GM21576 (cell line): ENCODE measurements at regions not wholly inside any gene's neighbourhood (a gene's known extent, or its start where the extent isn't known, plus 50 kb on each side); places are given as distances from the start of the nearest gene placed in this dataset.

Source experiments
- ATAC-seq: cut with Tn5 transposase; IDR thresholded peaks from one replicate; pipeline ENCODE4 v1.9.1; 2021; ENCODE audit warnings: mild to moderate bottlenecking, moderate library complexity; ENCODE audit not compliant: unreplicated experiment

- ATAC-seq = no peak
Observed at GRCh38 chr3:157639756-157640426, 136.7 kb upstream of the VEPH1 start.

GRCh38 chr3:157637866-157638265 is 134.7 kb upstream of the VEPH1 start:
- no peak for ATAC-seq

- ATAC-seq = no peak
Observed at GRCh38 chr3:157633241-157633640, 130.0 kb upstream of the VEPH1 start.

- ATAC-seq = no peak
Observed at GRCh38 chr3:157632075-157632474, 128.9 kb upstream of the VEPH1 start.

DNA sequence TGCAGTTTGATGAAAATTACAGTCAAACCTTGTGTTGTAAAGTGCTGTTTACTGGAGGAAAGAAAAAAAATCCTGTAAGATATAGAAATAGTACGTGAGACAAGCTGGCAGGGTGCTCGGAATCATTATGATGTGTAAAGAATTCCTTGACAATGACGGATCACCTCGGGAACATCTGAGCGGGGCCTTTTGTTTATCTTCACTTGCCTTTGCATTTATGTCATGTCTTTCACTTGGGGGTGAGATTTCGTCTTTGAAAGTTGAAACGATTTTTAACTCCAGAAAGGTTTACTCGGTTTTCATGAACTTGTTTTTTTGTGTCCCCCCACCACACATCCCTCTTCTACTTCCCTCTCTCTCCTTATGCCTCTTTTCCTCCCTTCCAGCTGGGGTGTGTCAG is 128.3 kb upstream of the VEPH1 start:
- no peak for ATAC-seq

- ATAC-seq = no peak
Observed at GRCh38 chr3:157626817-157627216, 123.6 kb upstream of the VEPH1 start.

DNA sequence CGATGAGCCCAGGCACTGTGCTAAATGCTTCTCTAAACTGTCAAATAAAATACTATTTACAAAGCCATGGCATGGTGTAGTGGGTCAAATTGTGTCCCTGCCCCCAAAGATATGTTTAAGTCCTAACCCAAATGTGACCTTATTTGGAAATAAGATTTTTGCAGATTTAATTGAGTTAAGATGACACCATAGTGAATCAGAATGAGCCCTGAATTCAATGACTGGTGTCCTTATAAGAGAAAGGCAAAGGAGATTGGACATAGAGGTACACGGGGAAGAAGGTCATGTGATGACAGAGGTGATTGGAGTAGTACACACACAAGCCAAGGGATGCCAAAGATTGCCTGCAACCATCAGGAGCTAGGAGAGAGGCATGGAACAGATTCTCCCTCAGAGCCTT is 121.6 kb upstream of the VEPH1 start:
- ATAC-seq = no peak

DNA sequence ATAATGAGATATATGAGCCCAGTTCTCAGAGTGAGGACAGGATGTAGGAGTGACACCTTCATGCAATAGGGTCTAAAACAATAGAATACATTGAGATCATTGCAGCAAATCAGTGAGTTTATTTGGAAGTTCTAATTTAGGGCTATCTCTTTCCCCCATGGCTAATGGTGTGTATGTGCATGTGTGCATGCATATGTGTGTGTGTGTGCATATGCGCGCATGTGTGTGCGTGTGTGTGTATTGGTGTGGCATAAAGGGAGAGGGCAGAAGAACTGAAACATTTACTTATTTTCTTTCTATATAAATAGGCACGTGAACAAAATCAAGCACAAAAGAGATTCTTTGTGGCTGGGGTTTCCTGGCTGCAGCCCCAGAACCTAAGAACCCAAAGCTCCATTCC is 115.7 kb upstream of the VEPH1 start:
- ATAC-seq = no peak

GRCh38 chr3:157618075-157618760 is 115.0 kb upstream of the VEPH1 start:
- ATAC-seq = peak; percentile 85

- no peak for ATAC-seq
Observed at GRCh38 chr3:157614896-157615295, 111.7 kb upstream of the VEPH1 start.

DNA sequence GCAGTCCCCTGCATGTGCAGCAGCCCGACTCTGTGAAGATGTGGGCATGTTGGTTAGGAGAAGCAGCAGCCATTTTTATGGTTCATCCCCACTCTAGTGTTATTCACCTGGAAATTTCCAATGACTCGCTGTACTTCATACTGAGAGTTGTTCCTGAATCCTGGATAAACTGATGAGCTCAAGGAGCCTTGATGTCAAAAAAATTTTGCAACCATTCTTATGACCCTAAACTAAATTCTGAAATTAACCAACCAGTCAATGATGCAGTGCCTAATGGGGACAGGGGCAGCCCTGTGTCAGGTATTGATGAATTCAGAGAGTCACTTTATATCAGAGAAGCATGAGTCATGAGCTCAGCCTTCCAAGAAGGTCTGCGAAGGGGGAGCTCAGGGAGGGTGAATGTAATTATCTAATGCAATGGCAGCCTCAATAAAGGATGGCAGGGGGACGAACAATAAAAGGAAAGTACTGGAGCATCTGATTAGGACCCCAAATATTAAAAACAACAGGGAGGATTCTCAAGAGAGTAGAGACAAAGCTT is 108.4 kb upstream of the VEPH1 start:
- no peak for ATAC-seq

DNA sequence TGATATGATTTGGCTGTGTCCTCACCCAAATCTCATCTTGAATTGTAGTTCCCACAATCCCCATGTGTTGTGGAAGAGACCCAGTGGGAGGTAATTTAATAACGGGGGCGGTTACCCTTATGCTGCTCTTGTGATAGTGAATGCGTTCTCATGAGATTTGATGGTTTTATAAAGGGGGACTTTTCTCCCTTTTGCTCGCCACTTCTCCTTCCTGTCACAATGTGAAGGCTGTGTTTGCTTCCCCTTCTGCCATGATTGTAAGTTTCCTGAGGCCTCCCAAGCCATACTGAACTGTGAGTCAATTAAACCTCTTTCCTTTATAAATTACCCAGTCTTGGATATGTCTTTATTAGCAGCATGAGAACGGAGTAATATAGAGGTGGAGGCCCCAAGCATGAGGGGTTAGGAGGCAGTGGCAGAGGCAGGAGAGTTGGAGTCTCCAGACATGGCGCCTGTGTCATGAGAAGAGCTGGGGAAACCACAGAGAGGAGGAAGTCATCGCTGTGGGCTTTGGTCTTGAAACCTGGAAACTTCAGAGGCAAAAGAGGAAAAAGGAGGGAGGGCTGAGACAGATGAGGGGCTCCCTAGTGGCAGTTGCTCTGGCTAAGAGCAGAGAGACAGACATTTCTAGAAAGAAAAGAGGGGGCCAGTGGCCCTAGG is 107.8 kb upstream of the VEPH1 start:
- ATAC-seq = no peak

GRCh38 chr3:157607826-157608405 is 104.7 kb upstream of the VEPH1 start:
- ATAC-seq = no peak

DNA sequence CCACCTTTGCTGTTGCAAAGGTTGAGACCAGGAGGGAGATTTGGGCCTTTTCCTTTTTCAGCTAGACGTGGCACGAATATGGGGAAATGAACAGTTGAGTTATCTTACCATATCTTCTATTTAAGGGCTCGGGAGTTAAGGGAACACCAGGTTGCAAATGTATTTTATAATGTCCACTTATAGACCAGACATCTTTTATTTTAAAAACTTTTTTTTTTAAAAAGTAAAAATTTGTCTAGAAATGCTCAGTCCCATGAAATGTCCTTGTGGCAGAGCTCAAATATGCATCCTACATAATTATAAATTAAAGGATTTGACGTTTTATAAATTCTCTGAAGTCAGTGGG is 103.6 kb upstream of the VEPH1 start:
- no peak for ATAC-seq

- peak; percentile 97 for ATAC-seq
Observed at GRCh38 chr3:157606011-157606851, 103.0 kb upstream of the VEPH1 start.

GRCh38 chr3:157605356-157605755 is 102.1 kb upstream of the VEPH1 start:
- no peak for ATAC-seq

- ATAC-seq = no peak
Observed at GRCh38 chr3:157602424-157602823, 99.2 kb upstream of the VEPH1 start.

- ATAC-seq = no peak
Observed at GRCh38 chr3:157595259-157595658, 92.0 kb upstream of the VEPH1 start.

GRCh38 chr3:157594413-157594812 is 91.2 kb upstream of the VEPH1 start:
- no peak for ATAC-seq

GRCh38 chr3:157592769-157593168 is 89.6 kb upstream of the VEPH1 start:
- ATAC-seq = no peak

DNA sequence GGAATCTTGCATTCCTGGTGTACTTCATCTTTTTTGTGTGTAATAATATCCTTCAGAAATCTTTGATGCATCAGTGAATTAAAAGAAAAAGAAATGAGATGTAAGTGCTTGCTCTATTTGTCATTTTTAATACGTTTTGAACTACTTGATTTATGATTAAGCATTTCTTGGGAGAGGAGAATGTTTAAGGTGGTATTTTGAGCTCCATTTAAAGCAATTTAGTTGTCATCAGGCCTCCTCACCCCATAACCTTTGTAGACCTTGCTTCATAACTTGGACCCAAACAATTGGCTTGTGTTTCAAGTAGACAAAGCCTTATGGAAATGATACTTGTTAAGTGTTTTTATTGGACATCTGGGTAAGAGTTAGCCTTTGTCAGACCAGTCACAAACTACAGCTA is 87.1 kb upstream of the VEPH1 start:
- ATAC-seq = no peak
